GM21447 (cell line): ENCODE measurements at regions not wholly inside any gene's neighbourhood (a gene's known extent, or its start where the extent isn't known, plus 50 kb on each side); places are given as distances from the start of the nearest gene placed in this dataset.
"Not testable (repeated sequence)": the region's sequence is repeated elsewhere in the genome, so short reads cannot be mapped to it uniquely, and the experiment has no call there.

Source experiments
- ATAC-seq: cut with Tn5 transposase; IDR thresholded peaks from one replicate; pipeline ENCODE4 v1.9.1; 2021; ENCODE audit not compliant: unreplicated experiment

DNA sequence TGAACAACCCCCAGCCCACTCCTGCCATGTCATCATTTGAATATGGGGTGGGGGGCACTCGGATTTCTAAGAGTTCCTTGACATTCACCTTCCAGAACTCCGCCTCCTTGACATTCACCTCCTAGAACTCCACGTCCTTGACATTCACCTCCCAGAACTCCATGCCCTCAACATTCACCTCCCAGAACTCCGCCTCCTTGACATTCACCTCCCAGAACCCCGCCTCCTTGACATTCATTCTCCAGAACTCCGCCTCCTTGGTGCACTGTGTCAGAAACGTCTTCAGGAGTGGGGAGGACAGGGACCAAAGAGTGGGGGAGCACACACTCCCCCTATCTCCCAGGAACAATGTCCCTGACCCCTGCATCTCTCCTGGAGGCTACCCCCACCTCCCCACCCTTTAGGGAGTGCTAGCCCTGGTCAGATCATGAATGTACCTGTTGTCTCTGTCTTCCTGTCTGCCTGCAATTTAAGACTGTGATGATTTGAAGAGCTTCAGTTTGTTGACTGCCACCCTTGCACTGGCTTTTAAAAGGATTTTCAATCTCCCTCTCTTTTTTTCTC lies 110.1 kb downstream of the NPTX2 start:
- no peak for ATAC-seq

DNA sequence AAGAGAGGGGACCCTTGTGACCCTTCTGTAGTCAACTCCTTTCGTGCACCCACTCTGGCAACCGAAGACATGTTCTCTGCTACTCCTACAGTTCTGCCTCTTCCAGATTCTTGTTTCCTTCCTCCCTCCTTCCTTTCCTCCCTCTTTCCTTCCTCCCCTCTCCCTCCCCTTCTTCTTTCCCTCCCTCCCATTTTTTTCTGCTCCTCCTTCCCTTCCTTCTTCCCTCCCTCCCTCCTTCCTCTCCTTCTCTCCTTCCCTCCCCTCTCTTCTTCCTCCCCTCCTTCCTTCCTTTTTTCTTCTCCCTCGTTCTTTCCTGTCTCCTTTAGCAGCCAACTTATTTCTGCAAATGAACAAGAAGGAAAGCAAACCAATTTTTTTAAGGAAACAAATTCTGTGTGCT lies 111.5 kb downstream of the NPTX2 start:
- no peak for ATAC-seq

GRCh38 chr7:98729121-98729520 lies 112.0 kb downstream of the NPTX2 start:
- ATAC-seq, result no peak

DNA sequence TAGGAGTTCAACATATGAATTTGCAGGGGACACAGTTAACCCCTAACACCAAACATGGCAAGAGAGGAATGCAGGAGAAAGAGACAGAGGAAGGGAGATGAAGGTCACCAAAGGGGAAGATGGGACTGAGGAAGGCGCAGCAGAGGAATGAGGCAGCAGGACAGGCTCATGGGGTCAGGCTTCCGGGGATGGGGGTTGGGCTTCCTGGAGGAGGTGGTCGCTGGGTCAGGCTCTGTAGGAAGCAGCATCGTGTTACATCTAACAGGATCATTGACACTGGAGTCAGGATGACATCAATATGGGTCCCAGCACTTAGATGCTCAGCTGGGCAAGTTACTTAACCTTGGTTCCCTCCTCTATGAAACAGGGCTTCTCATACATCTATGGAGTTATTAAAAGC lies 113.2 kb downstream of the NPTX2 start:
- ATAC-seq, result no peak

DNA sequence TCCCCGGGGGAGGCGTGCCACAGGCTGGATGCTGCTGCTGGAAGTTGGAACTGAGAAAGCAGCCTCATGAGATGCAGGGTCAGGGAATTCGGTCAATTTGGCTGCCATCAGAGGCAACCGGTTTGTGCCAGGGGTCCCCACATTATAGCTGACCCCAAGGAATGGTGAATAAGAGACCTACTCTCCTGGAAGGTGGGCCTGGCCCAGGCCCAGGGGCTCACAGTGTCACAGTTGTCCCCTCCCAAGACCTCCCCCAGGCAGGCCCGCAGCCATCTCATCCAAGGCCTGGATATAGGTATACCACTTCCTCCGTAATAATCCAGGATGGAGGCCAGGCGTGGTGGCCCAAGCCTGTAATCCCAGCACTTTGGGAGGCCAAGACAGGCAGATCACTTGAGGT lies 114.6 kb downstream of the NPTX2 start:
- no peak for ATAC-seq

DNA sequence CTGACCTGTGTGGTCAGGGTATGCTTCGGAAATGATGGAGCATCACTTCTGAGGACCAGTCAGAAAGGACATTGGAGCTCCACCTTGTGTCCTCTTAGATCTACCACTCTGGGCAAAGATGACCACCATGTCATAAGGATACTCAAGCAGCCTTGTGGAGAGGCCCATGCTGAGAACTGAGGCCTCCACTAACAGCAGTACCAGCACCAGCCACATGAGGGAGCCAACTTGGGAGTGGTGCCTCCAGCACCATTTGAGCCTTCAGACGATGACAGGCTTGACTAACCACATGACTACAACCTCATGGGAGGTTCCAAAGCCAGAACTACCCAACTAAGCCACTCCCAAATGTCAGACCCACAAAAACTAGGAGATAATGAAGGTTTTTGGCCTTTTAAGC lies 116.0 kb downstream of the NPTX2 start:
- ATAC-seq, result no peak

- no peak for ATAC-seq
These were observed 118.7 kb downstream of the NPTX2 start for GRCh38 chr7:98735801-98736200.

DNA sequence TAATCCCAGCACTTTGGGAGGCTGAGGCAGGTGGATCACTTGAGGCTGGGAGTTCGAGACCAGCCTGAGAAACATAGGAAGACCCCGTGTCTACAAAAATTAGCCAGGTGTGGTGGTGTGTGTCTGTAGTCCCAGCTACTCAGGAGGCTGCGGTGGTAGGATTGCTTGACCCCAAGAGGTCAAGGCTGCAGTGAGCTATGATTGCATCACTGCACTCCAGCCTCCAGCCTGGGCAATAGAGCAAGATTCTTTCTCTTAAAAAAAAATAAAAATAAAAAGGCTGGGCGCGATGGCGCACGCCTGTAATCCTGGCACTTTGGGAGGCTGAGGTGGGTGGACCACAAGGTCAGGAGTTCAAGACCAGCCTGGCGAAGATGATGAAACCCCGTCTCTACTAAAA lies 119.4 kb downstream of the NPTX2 start:
- not testable (repeated sequence) for ATAC-seq

DNA sequence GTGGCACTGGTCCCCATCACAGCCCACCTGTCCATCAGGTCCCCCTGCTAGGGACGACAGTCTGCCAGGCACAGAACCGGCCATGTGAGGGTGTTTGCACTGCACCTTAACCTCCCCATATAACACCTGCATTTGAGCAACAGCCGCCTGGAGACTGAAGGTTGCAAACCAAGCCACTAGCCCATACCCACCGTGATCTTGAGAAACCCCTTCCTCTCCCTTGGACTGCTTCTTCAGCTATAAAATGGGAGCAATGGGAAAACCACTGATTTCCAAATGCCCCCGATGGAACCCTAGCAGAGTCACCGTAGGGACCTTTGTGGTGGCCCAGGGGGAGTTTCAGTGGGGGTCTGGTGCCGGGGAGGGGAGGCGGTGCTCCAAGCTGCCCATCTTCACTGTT lies 120.1 kb downstream of the NPTX2 start:
- ATAC-seq, result no peak

DNA sequence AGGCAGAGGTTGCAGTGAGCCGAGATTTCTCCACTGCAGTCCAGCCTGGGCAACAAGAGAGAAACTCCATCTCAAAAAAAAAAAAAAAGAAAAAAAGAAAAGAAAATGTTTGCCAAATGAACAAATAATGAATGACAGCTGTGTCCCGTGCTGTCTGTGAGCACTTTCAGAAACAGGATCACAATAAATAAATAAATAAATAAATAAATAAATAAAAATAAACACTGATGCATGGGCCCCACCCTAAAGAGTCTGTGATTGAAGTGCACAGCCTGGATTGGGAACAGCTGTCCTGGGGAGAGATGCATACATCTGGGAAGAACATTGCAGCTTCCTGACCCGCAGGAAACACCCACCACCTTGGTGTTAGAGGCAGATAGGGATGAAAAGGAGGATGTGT lies 123.6 kb downstream of the NPTX2 start:
- no peak for ATAC-seq

DNA sequence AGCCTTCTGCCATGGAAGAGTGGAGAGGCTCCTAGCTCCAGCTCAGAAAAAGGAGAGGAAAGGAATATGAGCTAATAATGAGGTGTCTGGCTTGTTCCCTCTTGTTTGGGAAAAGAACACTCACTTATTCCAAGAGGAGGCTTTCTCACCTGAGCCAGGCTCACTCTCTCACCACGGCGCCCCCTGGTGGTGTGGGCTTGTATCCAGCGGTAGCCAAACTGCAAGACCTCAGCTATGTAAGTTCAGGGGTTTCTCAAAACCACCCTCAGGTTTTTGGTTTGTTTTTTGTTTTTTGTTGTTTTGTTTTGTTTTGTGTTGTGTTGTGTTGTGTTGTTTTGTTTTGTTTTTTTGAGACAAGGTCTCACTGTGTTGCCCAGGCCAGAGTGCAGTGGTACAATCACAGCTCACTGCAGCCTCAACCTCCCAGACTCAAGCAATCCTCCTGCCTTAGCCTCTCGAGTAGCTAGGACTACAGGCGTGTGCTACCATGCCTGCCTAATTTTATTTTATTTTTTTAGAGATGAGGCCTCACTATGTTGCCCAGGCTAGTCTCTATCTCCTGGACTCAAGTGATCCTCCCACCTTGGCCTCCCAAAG lies 124.0 kb downstream of the TMEM130 start:
- no peak for ATAC-seq

- no peak for ATAC-seq
These were observed 121.7 kb downstream of the TMEM130 start for GRCh38 chr7:98748090-98748489.

DNA sequence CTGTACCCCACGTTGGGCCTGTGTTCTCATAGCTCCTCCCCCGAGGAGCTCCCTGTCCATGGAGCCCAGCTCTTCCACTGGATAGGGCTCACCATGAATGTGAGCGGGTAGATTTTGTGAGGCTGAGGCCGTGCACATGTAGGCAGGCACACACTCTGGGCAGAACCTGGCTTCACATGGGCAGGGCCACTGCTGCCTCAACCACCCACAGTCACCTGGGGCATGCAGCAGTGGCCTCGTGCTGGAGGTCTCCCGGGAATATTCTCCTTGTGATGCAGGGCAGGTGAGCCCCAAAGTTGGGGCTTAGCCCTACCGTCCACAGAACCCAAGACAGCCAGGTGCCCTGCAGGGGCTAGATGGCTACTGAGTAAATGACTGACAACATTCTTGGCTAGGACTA lies 116.6 kb downstream of the TMEM130 start:
- ATAC-seq, result no peak

GRCh38 chr7:98753989-98754479 lies 115.8 kb downstream of the TMEM130 start:
- ATAC-seq, result no peak

DNA sequence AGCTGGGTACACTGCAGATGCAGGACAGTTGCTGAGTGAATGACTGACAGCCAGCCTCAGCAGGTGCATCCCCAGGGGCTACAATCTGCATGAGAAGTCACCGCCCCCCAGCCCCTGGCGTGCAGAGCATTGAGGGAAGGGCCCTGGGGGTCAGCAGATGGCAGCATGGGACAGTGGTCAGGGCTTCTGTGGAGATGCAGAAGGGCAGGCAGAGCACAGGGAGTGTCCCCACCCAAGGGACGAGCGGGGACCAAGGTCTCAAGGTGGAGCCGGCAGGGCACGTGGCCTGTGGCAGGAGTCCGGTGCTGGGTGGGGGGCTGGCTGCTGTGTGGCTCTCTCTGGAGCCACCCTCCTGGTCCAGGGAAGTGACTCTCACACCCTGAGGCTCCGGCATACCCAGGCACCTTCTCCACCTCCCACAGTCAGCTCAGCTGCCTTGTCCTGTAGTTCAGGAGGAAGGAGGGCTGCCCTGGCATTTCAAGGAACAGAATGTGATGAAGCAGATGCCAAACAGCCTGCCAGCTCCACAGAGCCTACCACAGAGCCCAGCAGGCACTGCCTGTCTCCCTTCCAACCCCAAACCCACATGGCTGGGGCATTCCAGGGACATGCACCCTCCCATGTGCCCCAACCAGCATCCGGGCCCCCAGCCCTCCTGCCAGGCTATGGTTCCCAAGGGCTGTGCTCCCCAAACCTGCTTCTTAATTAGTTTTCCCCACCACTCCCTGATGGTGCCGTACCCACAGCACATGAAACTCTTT lies 114.5 kb downstream of the TMEM130 start:
- no peak for ATAC-seq

DNA sequence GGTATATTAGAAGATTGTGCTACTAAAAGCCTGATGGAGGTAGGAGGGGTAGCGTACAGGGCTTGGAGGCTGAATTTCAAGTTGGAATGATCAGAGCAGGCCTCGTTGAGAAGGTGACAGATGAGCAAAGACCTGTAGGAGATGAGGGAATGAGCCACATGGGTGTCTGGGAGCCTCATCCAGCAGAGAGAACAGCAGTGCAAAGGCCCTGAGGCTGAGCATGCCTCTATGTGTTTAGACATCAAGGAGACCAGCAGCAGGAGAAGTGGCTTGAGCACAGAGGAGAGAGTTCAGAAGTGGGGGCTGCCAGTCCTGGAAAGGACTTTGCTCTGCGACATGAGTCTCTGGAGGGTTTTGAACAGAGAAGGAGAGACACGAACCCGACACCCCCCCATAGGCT lies 111.7 kb downstream of the TMEM130 start:
- no peak for ATAC-seq

- ATAC-seq, result no peak
These were observed 109.6 kb downstream of the TMEM130 start for GRCh38 chr7:98760201-98760651.

- ATAC-seq, result no peak
These were observed 108.6 kb downstream of the TMEM130 start for GRCh38 chr7:98761225-98761624.

DNA sequence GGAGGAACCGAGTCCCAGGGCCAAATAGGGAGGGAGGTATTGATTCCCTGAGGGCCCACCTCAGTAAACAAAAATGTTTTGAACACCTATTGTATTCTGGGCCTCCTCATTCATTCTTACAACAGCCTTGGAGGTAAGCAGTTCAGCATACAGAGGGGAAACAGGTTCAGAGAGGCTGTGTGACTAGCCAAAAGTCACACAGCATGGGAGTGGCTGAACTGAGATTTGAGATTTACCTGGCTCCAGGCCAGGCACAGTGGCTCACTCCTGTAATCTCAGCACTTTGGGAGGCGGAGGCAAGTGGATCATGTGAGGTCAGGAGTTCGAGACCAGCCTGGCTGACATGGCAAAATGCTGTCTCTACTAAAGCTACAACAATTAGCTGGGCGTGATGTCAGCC lies 107.2 kb downstream of the TMEM130 start:
- no peak for ATAC-seq

DNA sequence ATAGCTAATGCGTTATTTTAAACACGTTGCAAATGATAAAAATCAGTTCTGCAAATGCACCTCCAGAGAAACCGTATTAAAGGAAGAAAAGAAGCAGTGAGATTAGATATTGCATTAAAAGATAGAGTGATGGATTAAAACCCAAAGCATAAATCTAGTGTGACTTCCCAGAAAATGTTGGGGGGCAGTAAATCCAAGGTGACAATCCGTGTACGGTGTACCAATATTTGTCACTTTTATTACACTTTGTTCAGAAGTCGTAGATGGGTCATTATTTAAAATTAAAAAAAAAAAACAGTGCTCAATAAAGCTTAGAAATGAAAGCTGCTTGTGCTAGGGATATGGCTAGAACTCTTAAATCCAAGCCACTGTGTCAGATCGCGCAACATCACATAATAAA lies 106.4 kb downstream of the TMEM130 start:
- ATAC-seq, result no peak

DNA sequence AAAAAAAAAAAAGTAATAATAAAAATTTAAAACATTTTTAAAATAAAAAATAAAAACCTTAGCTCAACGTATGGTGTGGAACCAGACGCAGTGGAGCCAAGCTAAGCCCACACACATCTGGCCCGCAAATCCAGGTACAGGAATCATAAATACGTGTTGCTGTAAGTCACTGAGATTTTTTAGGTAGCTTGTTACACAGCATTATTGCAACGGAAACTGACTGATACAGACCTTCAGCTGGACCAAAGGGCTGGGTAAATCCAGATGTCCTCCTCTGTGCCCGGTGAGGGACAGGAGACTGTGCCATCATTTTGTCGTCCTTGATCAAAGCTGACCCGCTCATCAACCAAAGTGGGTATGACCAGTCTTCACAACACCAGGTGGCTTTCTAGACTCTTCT lies 104.9 kb downstream of the TMEM130 start:
- ATAC-seq, result no peak

DNA sequence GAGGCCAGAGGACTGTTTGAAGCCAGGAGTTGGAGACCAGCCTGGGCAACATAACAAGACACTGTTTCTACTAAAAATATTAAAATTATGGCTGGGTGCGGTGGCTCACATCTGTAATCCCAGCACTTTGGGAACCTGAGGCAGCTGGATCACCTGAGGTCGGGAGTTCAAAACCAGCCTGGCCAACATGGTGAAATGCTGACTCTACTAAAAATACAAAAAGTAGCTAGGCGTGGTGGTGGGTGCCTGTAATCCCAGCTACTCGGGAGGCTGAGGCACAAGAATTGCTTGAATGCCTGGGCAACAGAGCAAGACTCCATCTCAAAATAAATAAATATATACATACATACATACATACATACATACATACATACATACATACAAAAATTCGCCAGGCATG lies 99.7 kb downstream of the TMEM130 start:
- ATAC-seq, result not testable (repeated sequence)
